Neuronal stem cell (in vitro differentiated cells): ENCODE measurements at regions not wholly inside any gene's neighbourhood (a gene's known extent, or its start where the extent isn't known, plus 50 kb on each side); places are given as distances from the start of the nearest gene placed in this dataset.

ENCODE experiments used
- DNase-seq: peaks from one replicate; pipeline ENCODE4 v3.0.0-alpha.2; 2013; ENCODE audit warnings: low spot score
- H2AFZ ChIP-seq: one replicate; pipeline ENCODE4 v1.6.1; 2013; ENCODE audit warnings: mild to moderate bottlenecking, low read length, inconsistent platforms
- H2AK5ac ChIP-seq: 2 replicates; pipeline ENCODE4 v1.6.1; 2013; ENCODE audit warnings: low read depth, mild to moderate bottlenecking, inconsistent platforms, low read length, moderate library complexity, mixed read lengths
- H2BK120ac ChIP-seq: 2 replicates; pipeline ENCODE4 v1.6.1; 2013; ENCODE audit warnings: low read depth, mild to moderate bottlenecking, inconsistent platforms, low read length, moderate library complexity, mixed read lengths
- H2BK12ac ChIP-seq: one replicate; pipeline ENCODE4 v1.6.1; 2013; ENCODE audit warnings: low read length, inconsistent platforms
- H2BK15ac ChIP-seq: 2 replicates; pipeline ENCODE4 v1.6.1; 2013; ENCODE audit warnings: mild to moderate bottlenecking, low read length, inconsistent platforms, mixed read lengths
- H2BK5ac ChIP-seq: one replicate; pipeline ENCODE4 v1.6.1; 2013; ENCODE audit warnings: inconsistent platforms, mild to moderate bottlenecking, low read length, moderate library complexity
- H3K14ac ChIP-seq: one replicate; pipeline ENCODE4 v1.6.1; 2013; ENCODE audit warnings: low read length, inconsistent platforms
- H3K18ac ChIP-seq: 2 replicates; pipeline ENCODE4 v1.6.1; 2013; ENCODE audit warnings: low read length, inconsistent platforms
- H3K23ac ChIP-seq: 2 replicates; pipeline ENCODE4 v1.6.1; 2013; ENCODE audit warnings: low read depth, mild to moderate bottlenecking, mixed read lengths, low read length, inconsistent platforms; ENCODE audit not compliant: poor library complexity
- H3K27ac ChIP-seq: replicated peaks from 3 replicates; pipeline ENCODE4 v1.5.1; 2013; ENCODE audit warnings: low read length, inconsistent platforms
- H3K27me3 ChIP-seq, 3 experiments: 2 replicates each; pipeline ENCODE4 v1.6.1; 2013; ENCODE audit warnings: low read length in 3 of 3, mild to moderate bottlenecking in 2 of 3, inconsistent platforms in 1 of 3, low read depth in 1 of 3, mixed read lengths in 1 of 3, moderate library complexity in 1 of 3; ENCODE audit not compliant: control insufficient read depth in 3 of 3, insufficient read depth in 3 of 3
- H3K36me3 ChIP-seq, 2 donors: replicated peaks in 1 of 2; 2 replicates each; pipeline ENCODE4 v1.6.1; 2013; ENCODE audit warnings: low read length in 2 of 2; ENCODE audit not compliant: control insufficient read depth in 2 of 2, insufficient read depth in 2 of 2
- H3K4ac ChIP-seq: 2 replicates; pipeline ENCODE4 v1.6.1; 2013; ENCODE audit warnings: inconsistent platforms, mild to moderate bottlenecking, low read length, moderate library complexity
- H3K4me1 ChIP-seq, 2 donors: 1 replicate in 1 of 2; 2 replicates in 1 of 2; pipeline ENCODE4 v1.6.1; 2013; ENCODE audit warnings: low read length in 2 of 2, low read depth in 1 of 2; ENCODE audit not compliant: control insufficient read depth in 2 of 2, insufficient read depth in 1 of 2
- H3K4me2 ChIP-seq: one replicate; pipeline ENCODE4 v1.6.1; 2013; ENCODE audit warnings: mild to moderate bottlenecking, low read length, inconsistent platforms; ENCODE audit not compliant: insufficient read depth, poor library complexity, severe bottlenecking
- H3K4me3 ChIP-seq, 2 donors: 2 replicates each; pipeline ENCODE4 v1.5.1; 2013; ENCODE audit warnings: low read length in 2 of 2, mild to moderate bottlenecking in 2 of 2, inconsistent platforms in 1 of 2, moderate library complexity in 1 of 2
- H3K79me1 ChIP-seq: one replicate; pipeline ENCODE4 v1.6.1; 2013; ENCODE audit warnings: low read depth, mild to moderate bottlenecking, inconsistent platforms, low read length, moderate library complexity
- H3K9ac ChIP-seq: one replicate; pipeline ENCODE4 v1.6.1; 2013; ENCODE audit warnings: mild to moderate bottlenecking, low read depth, low read length, inconsistent platforms; ENCODE audit not compliant: poor library complexity
- H3K9me3 ChIP-seq, 2 donors: replicated peaks in 1 of 2; 2 replicates each; pipeline versions ENCODE3 to v1.6.1; 2013; ENCODE audit warnings: low read length in 2 of 2, mild to moderate bottlenecking in 2 of 2, inconsistent platforms in 1 of 2, low read depth in 1 of 2, mixed read lengths in 1 of 2, moderate library complexity in 1 of 2; ENCODE audit not compliant: control insufficient read depth in 2 of 2, insufficient read depth in 1 of 2
- H4K8ac ChIP-seq: one replicate; pipeline ENCODE4 v1.6.1; 2013; ENCODE audit warnings: low read depth, mild to moderate bottlenecking, inconsistent platforms, low read length, moderate library complexity
- H4K91ac ChIP-seq: one replicate; pipeline ENCODE4 v1.6.1; 2013; ENCODE audit warnings: low read length, low read depth, mild to moderate bottlenecking, inconsistent platforms; ENCODE audit not compliant: poor library complexity
- WGBS, 2 donors: extraction: QIAGEN DNeasy Blood & Tissue Kit; methylation state at CpG; one replicate each; pipeline ENCODE4 v1.1.7; 2013; ENCODE audit warnings: missing lambda C conversion rate in 2 of 2, mixed read lengths in 1 of 2; ENCODE audit not compliant: insufficient read length in 2 of 2, insufficient replicate concordance in 1 of 2; ENCODE audit errors: extremely low coverage in 2 of 2; 5-methylcytosine and 5-hydroxymethylcytosine counted together

GRCh38 chr4:23070848-23071570 is 378.3 kb downstream of the GBA3 start:
- Histone ChIP-seq H3K36me3 (no peaks in the 10 kb centered on the region), H2AFZ (no peak overlapping the region), H3K18ac (no peak overlapping the region), H3K79me1 (no peaks in the 10 kb centered on the region), H2BK120ac (no peak overlapping the region), H3K4ac (no peak overlapping the region), H4K91ac (no peak overlapping the region), H3K23ac (no peak overlapping the region), H3K9me3 (peaks cover 0 to 2% of the 10 kb centered on the region in 2 donors), H2BK15ac (no peak overlapping the region), H2BK5ac (no peak overlapping the region), H2BK12ac (no peak overlapping the region), H3K27ac (no peak overlapping the region), H3K4me1 (no peaks in the 10 kb centered on the region), H3K9ac (no peak overlapping the region), H3K27me3 (no peaks in the 10 kb centered on the region), H3K4me2 (no peak overlapping the region), H3K4me3 (no peak overlapping the region), H4K8ac (no peak overlapping the region), H3K14ac (no peak overlapping the region), H2AK5ac (no peak overlapping the region)
- no peak for DNase-seq
- no CpG with 5 or more reads among the region's 2 CpGs for WGBS, 2 donors

- WGBS, 2 donors: no CpG with 5 or more reads among the region's 3 CpGs
These were observed 376.0 kb downstream of the GBA3 start for GRCh38 chr4:23068756-23069155.

GRCh38 chr4:23068287-23068686 is 375.6 kb downstream of the GBA3 start:
- Histone ChIP-seq H3K9ac (no peak overlapping the region), H3K79me1 (no peaks in the 10 kb centered on the region), H3K14ac (no peak overlapping the region), H3K23ac (no peak overlapping the region), H2BK15ac (no peak overlapping the region), H4K8ac (no peak overlapping the region), H3K27me3 (no peaks in the 10 kb centered on the region), H2AK5ac (no peak overlapping the region), H3K36me3 (no peaks in the 10 kb centered on the region), H2BK120ac (no peak overlapping the region), H3K4ac (no peak overlapping the region), H3K27ac (no peak overlapping the region), H3K4me1 (no peaks in the 10 kb centered on the region), H2BK12ac (no peak overlapping the region), H2BK5ac (no peak overlapping the region), H3K18ac (no peak overlapping the region), H3K4me3 (no peak overlapping the region), H3K9me3 (peaks cover 0 to 2% of the 10 kb centered on the region in 2 donors), H3K4me2 (no peak overlapping the region), H2AFZ (no peak overlapping the region), H4K91ac (no peak overlapping the region)
- WGBS, 2 donors: no CpG with 5 or more reads among the region's 5 CpGs
- DNase-seq: no peak

More at GRCh38 chr4:23068756-23069155, 376.0 kb downstream of the GBA3 start:
- H3K36me3 ChIP-seq: no peaks in the 10 kb centered on the region
- no peak overlapping the region for H3K27ac ChIP-seq
- H3K9ac ChIP-seq: no peak overlapping the region
- no peak overlapping the region for H2BK12ac ChIP-seq
- H3K27me3 ChIP-seq: no peaks in the 10 kb centered on the region
- H2AFZ ChIP-seq: no peak overlapping the region
- no peaks in the 10 kb centered on the region for H3K79me1 ChIP-seq
- no peak overlapping the region for H3K14ac ChIP-seq
- H3K4me2 ChIP-seq: no peak overlapping the region
- no peak overlapping the region for H2BK120ac ChIP-seq
- peaks cover 0 to 2% of the 10 kb centered on the region in 2 donors for H3K9me3 ChIP-seq
- H2BK5ac ChIP-seq: no peak overlapping the region
- H3K4me1 ChIP-seq: no peaks in the 10 kb centered on the region
- H3K4ac ChIP-seq: no peak overlapping the region
- H3K18ac ChIP-seq: no peak overlapping the region
- no peak overlapping the region for H2BK15ac ChIP-seq
- no peak overlapping the region for H4K91ac ChIP-seq
- no peak overlapping the region for H3K23ac ChIP-seq
- H4K8ac ChIP-seq: no peak overlapping the region
- no peak overlapping the region for H2AK5ac ChIP-seq
- H3K4me3 ChIP-seq: no peak overlapping the region
- no peak for DNase-seq

GRCh38 chr4:23062188-23062587 is 369.5 kb downstream of the GBA3 start:
- H3K23ac ChIP-seq: no peak overlapping the region
- no peak overlapping the region for H3K4ac ChIP-seq
- H2BK5ac ChIP-seq: no peak overlapping the region
- peaks cover 0 to 11% of the 10 kb centered on the region in 2 donors for H3K9me3 ChIP-seq
- H3K9ac ChIP-seq: no peak overlapping the region
- H3K4me3 ChIP-seq: no peak overlapping the region
- no peak overlapping the region for H3K14ac ChIP-seq
- H4K8ac ChIP-seq: no peak overlapping the region
- no peaks in the 10 kb centered on the region for H3K27me3 ChIP-seq
- H3K4me1 ChIP-seq: peaks cover 6 to 8% of the 10 kb centered on the region in 2 donors
- H3K79me1 ChIP-seq: no peaks in the 10 kb centered on the region
- no peak overlapping the region for H3K27ac ChIP-seq
- WGBS, 2 donors: no CpG with 5 or more reads among the region's 2 CpGs
- no peak overlapping the region for H2AK5ac ChIP-seq
- no peak overlapping the region for H2BK120ac ChIP-seq
- no peaks in the 10 kb centered on the region for H3K36me3 ChIP-seq
- no peak overlapping the region for H3K18ac ChIP-seq
- H2BK15ac ChIP-seq: no peak overlapping the region
- H2AFZ ChIP-seq: no peak overlapping the region
- no peak overlapping the region for H2BK12ac ChIP-seq
- no peak overlapping the region for H4K91ac ChIP-seq
- DNase-seq: no peak
- H3K4me2 ChIP-seq: no peak overlapping the region
